HCT116 (cell line): ENCODE measurements at regions not wholly inside any gene's neighbourhood (a gene's known extent, or its start where the extent isn't known, plus 50 kb on each side); places are given as distances from the start of the nearest gene placed in this dataset.

Source experiments
- CBX3 ChIP-seq: IDR thresholded peaks from 2 replicates; pipeline ENCODE4 v1.6.1; 2012; ENCODE audit warnings: low read depth
- CEBPB ChIP-seq: IDR thresholded peaks from 2 replicates; pipeline ENCODE4 v1.6.1; 2012; ENCODE audit warnings: low read depth
- ELF1 ChIP-seq: IDR thresholded peaks from 2 replicates; pipeline ENCODE4 v1.6.1; 2012; ENCODE audit warnings: low read depth, borderline replicate concordance
- POLR2A ChIP-seq: IDR thresholded peaks from 2 replicates; pipeline ENCODE4 v1.7.0; 2011; ENCODE audit warnings: borderline replicate concordance; ENCODE audit not compliant: insufficient read depth, insufficient read length; ENCODE audit errors: extremely low read depth
- POLR2AphosphoS5 ChIP-seq: IDR thresholded peaks from 2 replicates; pipeline ENCODE4 v1.6.1; 2011; ENCODE audit warnings: mild to moderate bottlenecking, low read depth, low read length, moderate library complexity
- SIN3A ChIP-seq: IDR thresholded peaks from 2 replicates; pipeline ENCODE4 v1.6.1; 2012; ENCODE audit warnings: low read depth
- SP1 ChIP-seq: IDR thresholded peaks from 2 replicates; pipeline ENCODE4 v1.6.1; 2012; ENCODE audit warnings: low read depth
- YY1 ChIP-seq: IDR thresholded peaks from 2 replicates; pipeline ENCODE4 v1.6.1; 2011; ENCODE audit warnings: low read length, low read depth, moderate library complexity, mild to moderate bottlenecking; ENCODE audit not compliant: insufficient replicate concordance; ENCODE audit errors: extremely low read depth
- ZNF274 ChIP-seq: fragments of 200-500 bp; sonication (Bioruptor generic); IDR thresholded peaks from 2 replicates; pipeline ENCODE4 v1.6.1; 2014; ENCODE audit warnings: mild to moderate bottlenecking, low read depth, low read length, inconsistent platforms
- TF ChIP-seq, protein P1 (sequence below), 3 experiments: fragments of 200-600 bp in 1 of 3; sonication (generic) in 1 of 3; IDR thresholded peaks in 2 of 3; conservative IDR thresholded peaks in 1 of 3; 2 replicates each; pipeline ENCODE4 v1.5.1; 2012 to 2017; ENCODE audit warnings: low read depth in 2 of 3, low read length in 2 of 3, antibody characterized with exemption in 1 of 3, borderline replicate concordance in 1 of 3, control low read depth in 1 of 3, mild to moderate bottlenecking in 1 of 3, mixed read lengths in 1 of 3, mixed run types in 1 of 3, moderate library complexity in 1 of 3; ENCODE audit not compliant: insufficient read depth in 1 of 3
- TF ChIP-seq, protein P2 (sequence below): IDR thresholded peaks from 2 replicates; pipeline ENCODE4 v1.6.1; 2012
- TF ChIP-seq, protein P3 (sequence below): IDR thresholded peaks from 2 replicates; pipeline ENCODE4 v1.6.1; 2012

DNA sequence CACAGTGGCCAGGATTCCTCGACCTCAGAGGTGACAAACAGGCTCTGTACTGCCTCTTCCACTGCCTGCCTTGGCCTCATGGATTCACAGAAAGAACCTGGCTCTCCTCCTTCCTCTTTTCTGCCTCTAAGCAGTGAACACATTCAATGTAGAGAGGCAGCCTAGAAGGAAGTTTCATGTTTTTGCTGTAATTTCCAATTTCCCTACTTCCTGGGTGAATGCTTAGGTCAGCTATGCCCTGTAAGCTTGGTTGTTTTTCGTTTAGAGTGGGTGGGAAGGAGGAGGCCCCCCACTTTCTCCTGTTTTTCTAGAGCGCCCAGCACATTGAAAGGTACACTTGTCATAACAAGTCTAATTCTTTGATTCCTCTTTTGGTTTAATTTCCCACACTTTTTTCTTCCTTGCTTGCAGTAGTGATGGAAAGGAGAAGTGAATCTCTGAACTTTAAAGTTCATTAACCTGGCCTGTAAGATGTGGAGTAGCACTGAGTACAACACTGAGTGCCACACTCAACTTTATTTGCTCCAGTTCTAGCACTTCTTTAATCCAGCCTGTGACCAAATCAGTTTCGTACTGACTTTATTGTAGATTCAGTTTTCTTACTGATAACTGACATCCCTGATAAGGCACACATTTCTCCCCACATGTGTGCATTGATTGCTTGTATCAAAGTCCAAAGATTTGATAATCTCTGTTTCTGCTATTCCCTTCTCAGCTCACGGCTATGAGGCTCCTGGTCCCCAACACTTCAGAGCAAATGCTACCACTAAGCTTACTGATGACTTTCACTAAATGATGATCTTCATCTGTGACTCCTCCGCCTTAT lies 100.0 kb upstream of the MAN1A1 start:
- no peak for TF ChIP-seq POLR2AphosphoS5
- TF ChIP-seq CEBPB, result no peak
- no peak for TF ChIP-seq SP1
- TF ChIP-seq, protein P1, sequence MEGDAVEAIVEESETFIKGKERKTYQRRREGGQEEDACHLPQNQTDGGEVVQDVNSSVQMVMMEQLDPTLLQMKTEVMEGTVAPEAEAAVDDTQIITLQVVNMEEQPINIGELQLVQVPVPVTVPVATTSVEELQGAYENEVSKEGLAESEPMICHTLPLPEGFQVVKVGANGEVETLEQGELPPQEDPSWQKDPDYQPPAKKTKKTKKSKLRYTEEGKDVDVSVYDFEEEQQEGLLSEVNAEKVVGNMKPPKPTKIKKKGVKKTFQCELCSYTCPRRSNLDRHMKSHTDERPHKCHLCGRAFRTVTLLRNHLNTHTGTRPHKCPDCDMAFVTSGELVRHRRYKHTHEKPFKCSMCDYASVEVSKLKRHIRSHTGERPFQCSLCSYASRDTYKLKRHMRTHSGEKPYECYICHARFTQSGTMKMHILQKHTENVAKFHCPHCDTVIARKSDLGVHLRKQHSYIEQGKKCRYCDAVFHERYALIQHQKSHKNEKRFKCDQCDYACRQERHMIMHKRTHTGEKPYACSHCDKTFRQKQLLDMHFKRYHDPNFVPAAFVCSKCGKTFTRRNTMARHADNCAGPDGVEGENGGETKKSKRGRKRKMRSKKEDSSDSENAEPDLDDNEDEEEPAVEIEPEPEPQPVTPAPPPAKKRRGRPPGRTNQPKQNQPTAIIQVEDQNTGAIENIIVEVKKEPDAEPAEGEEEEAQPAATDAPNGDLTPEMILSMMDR (IDR thresholded peaks at IDR 0.05 in 2 of 3, conservative IDR thresholded peaks at IDR 0.05 in 1 of 3; ENCODE audit: borderline replicate concordance in 1 of 3, insufficient read depth in 1 of 3, low read depth in 2 of 3, low read length in 2 of 3), result no peak
- no peak for TF ChIP-seq ELF1
- no peak for TF ChIP-seq POLR2A
- TF ChIP-seq, protein P2, sequence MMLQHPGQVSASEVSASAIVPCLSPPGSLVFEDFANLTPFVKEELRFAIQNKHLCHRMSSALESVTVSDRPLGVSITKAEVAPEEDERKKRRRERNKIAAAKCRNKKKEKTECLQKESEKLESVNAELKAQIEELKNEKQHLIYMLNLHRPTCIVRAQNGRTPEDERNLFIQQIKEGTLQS, result no peak
- no peak for TF ChIP-seq YY1
- no peak for TF ChIP-seq CBX3
- TF ChIP-seq, protein P3, sequence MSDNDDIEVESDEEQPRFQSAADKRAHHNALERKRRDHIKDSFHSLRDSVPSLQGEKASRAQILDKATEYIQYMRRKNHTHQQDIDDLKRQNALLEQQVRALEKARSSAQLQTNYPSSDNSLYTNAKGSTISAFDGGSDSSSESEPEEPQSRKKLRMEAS, result no peak
- TF ChIP-seq SIN3A, result no peak
- no peak for TF ChIP-seq ZNF274
